Tibial nerve (tissue), 3 donors: ENCODE measurements at regions not wholly inside any gene's neighbourhood (a gene's known extent, or its start where the extent isn't known, plus 50 kb on each side); places are given as distances from the start of the nearest gene placed in this dataset.

ENCODE experiments used
- CTCF ChIP-seq, 5 experiments: fragments of 200-600 bp in 3 of 5; fragments of 450-650 bp in 2 of 5; sonication (generic) in 3 of 5; IDR thresholded peaks; one replicate each; pipeline ENCODE4 v1.5.1; 2016 to 2019; ENCODE audit warnings: antibody characterized with exemption in 5 of 5, mild to moderate bottlenecking in 3 of 5, moderate library complexity in 2 of 5
- POLR2A ChIP-seq, 2 donors: fragments of 450-650 bp; IDR thresholded peaks; one replicate each; pipeline ENCODE4 v1.6.1; 2017; ENCODE audit warnings: antibody characterized with exemption in 2 of 2, mild to moderate bottlenecking in 2 of 2, moderate library complexity in 2 of 2

GRCh38 chr2:8344144-8345097 is 337.4 kb upstream of the ID2 start:
- no peak for TF ChIP-seq CTCF (IDR thresholded peaks at IDR 0.05)
- no peak for TF ChIP-seq POLR2A (IDR thresholded peaks at IDR 0.05)
